ENCODE measurements at regions not wholly inside any gene's neighbourhood (a gene's known extent, or its start where the extent isn't known, plus 50 kb on each side); places are given as distances from the start of the nearest gene placed in this dataset.

- DNase-seq (ENCODE audit: low read depth), result no peak
- in situ Hi-C loops (cut with HindIII; ENCODE audit: low pct_unique_long_range_greater_than_20kb, low sequenced_read_pairs), result no loop called here
These were observed 640.4 kb downstream of the POM121L12 start for GRCh38 chr7:53675835-53676234.

- in situ Hi-C loops (cut with HindIII; ENCODE audit: low pct_unique_long_range_greater_than_20kb, low sequenced_read_pairs), result no loop called here
These were observed 649.3 kb downstream of the POM121L12 start for GRCh38 chr7:53684693-53685092.

GRCh38 chr7:53690411-53690810 lies 655.0 kb downstream of the POM121L12 start:
- in situ Hi-C loops (cut with HindIII; ENCODE audit: low pct_unique_long_range_greater_than_20kb, low sequenced_read_pairs), result no loop called here
- DNase-seq (ENCODE audit: low read depth), result no peak

More at GRCh38 chr7:53684693-53685092, 649.3 kb downstream of the POM121L12 start:
- DNase-seq (ENCODE audit: low read depth), result no peak

GRCh38 chr7:53697913-53698312 lies 662.5 kb downstream of the POM121L12 start:
- in situ Hi-C loops (cut with HindIII; ENCODE audit: low pct_unique_long_range_greater_than_20kb, low sequenced_read_pairs), result no loop called here

GRCh38 chr7:53699215-53699837 lies 663.9 kb downstream of the POM121L12 start:
- in situ Hi-C loops (cut with HindIII; ENCODE audit: low pct_unique_long_range_greater_than_20kb, low sequenced_read_pairs), result no loop called here
- DNase-seq (ENCODE audit: low read depth), result no peak

More at GRCh38 chr7:53697913-53698312, 662.5 kb downstream of the POM121L12 start:
- no peak for DNase-seq (ENCODE audit: low read depth)

- in situ Hi-C loops (cut with HindIII; ENCODE audit: low pct_unique_long_range_greater_than_20kb, low sequenced_read_pairs), result no loop called here
- DNase-seq (ENCODE audit: low read depth), result no peak
These were observed 683.7 kb downstream of the POM121L12 start for GRCh38 chr7:53719122-53719521.

- peak; percentile 1 for DNase-seq (ENCODE audit: low read depth)
These were observed 705.5 kb downstream of the POM121L12 start for GRCh38 chr7:53740971-53741370.

GRCh38 chr7:53743697-53744402 lies 708.4 kb downstream of the POM121L12 start:
- DNase-seq (ENCODE audit: low read depth), result no peak
- in situ Hi-C loops (cut with HindIII; ENCODE audit: low pct_unique_long_range_greater_than_20kb, low sequenced_read_pairs), result no loop called here

More at GRCh38 chr7:53740971-53741370, 705.5 kb downstream of the POM121L12 start:
- in situ Hi-C loops (cut with HindIII; ENCODE audit: low pct_unique_long_range_greater_than_20kb, low sequenced_read_pairs), result no loop called here

GRCh38 chr7:53744403-53744760 lies 708.9 kb downstream of the POM121L12 start:
- in situ Hi-C loops (cut with HindIII; ENCODE audit: low pct_unique_long_range_greater_than_20kb, low sequenced_read_pairs), result no loop called here
- no peak for DNase-seq (ENCODE audit: low read depth)

GRCh38 chr7:53756946-53757345 lies 721.5 kb downstream of the POM121L12 start:
- DNase-seq (ENCODE audit: low read depth), result no peak
- in situ Hi-C loops (cut with HindIII; ENCODE audit: low pct_unique_long_range_greater_than_20kb, low sequenced_read_pairs), result no loop called here

GRCh38 chr7:53768186-53768585 lies 732.8 kb downstream of the POM121L12 start:
- no peak for DNase-seq (ENCODE audit: low read depth)

GRCh38 chr7:53771701-53772100 lies 736.3 kb downstream of the POM121L12 start:
- in situ Hi-C loops (cut with HindIII; ENCODE audit: low pct_unique_long_range_greater_than_20kb, low sequenced_read_pairs), result no loop called here

More at GRCh38 chr7:53768186-53768585, 732.8 kb downstream of the POM121L12 start:
- in situ Hi-C loops (cut with HindIII; ENCODE audit: low pct_unique_long_range_greater_than_20kb, low sequenced_read_pairs), result no loop called here

GRCh38 chr7:53776323-53776722 lies 740.9 kb downstream of the POM121L12 start:
- DNase-seq (ENCODE audit: low read depth), result no peak

More at GRCh38 chr7:53771701-53772100, 736.3 kb downstream of the POM121L12 start:
- no peak for DNase-seq (ENCODE audit: low read depth)

GRCh38 chr7:53789741-53790140 lies 752.4 kb upstream of the VSTM2A start:
- in situ Hi-C loops (cut with HindIII; ENCODE audit: low pct_unique_long_range_greater_than_20kb, low sequenced_read_pairs), result no loop called here
- DNase-seq (ENCODE audit: low read depth), result no peak

More at GRCh38 chr7:53776323-53776722, 740.9 kb downstream of the POM121L12 start:
- in situ Hi-C loops (cut with HindIII; ENCODE audit: low pct_unique_long_range_greater_than_20kb, low sequenced_read_pairs), result no loop called here

GRCh38 chr7:53794816-53795215 lies 747.4 kb upstream of the VSTM2A start:
- in situ Hi-C loops (cut with HindIII; ENCODE audit: low pct_unique_long_range_greater_than_20kb, low sequenced_read_pairs), result no loop called here
- DNase-seq (ENCODE audit: low read depth), result no peak

GRCh38 chr7:53800746-53801145 lies 741.4 kb upstream of the VSTM2A start:
- no peak for DNase-seq (ENCODE audit: low read depth)
- in situ Hi-C loops (cut with HindIII; ENCODE audit: low pct_unique_long_range_greater_than_20kb, low sequenced_read_pairs), result no loop called here

- in situ Hi-C loops (cut with HindIII; ENCODE audit: low pct_unique_long_range_greater_than_20kb, low sequenced_read_pairs), result no loop called here
These were observed 736.1 kb upstream of the VSTM2A start for GRCh38 chr7:53806119-53806518.

GRCh38 chr7:53811555-53812079 lies 730.6 kb upstream of the VSTM2A start:
- in situ Hi-C loops (cut with HindIII; ENCODE audit: low pct_unique_long_range_greater_than_20kb, low sequenced_read_pairs), result no loop called here
- no peak for DNase-seq (ENCODE audit: low read depth)

More at GRCh38 chr7:53806119-53806518, 736.1 kb upstream of the VSTM2A start:
- no peak for DNase-seq (ENCODE audit: low read depth)

- in situ Hi-C loops (cut with HindIII; ENCODE audit: low pct_unique_long_range_greater_than_20kb, low sequenced_read_pairs), result no loop called here
- DNase-seq (ENCODE audit: low read depth), result no peak
These were observed 730.0 kb upstream of the VSTM2A start for GRCh38 chr7:53812135-53812534.

All from Caki2 (cell line).